Duodenal mucosa (tissue), 2 donors: ENCODE measurements at regions not wholly inside any gene's neighbourhood (a gene's known extent, or its start where the extent isn't known, plus 50 kb on each side); places are given as distances from the start of the nearest gene placed in this dataset.

Experiments
- H3K27ac ChIP-seq: one replicate; pipeline ENCODE4 v1.7.0; 2013; ENCODE audit warnings: low read depth, low read length
- H3K27me3 ChIP-seq, 2 donors: one replicate each; pipeline ENCODE4 v1.7.0; 2013; ENCODE audit warnings: low read length in 2 of 2, control low read depth in 1 of 2; ENCODE audit not compliant: insufficient read depth in 2 of 2, control insufficient read depth in 1 of 2
- H3K36me3 ChIP-seq, 2 donors: one replicate each; pipeline ENCODE4 v1.7.0; 2013; ENCODE audit warnings: low read length in 2 of 2, control low read depth in 1 of 2; ENCODE audit not compliant: insufficient read depth in 2 of 2, control insufficient read depth in 1 of 2
- H3K4me1 ChIP-seq, 2 donors: one replicate each; pipeline ENCODE4 v1.7.0; 2013; ENCODE audit warnings: low read length in 2 of 2, control low read depth in 1 of 2; ENCODE audit not compliant: insufficient read depth in 2 of 2, control insufficient read depth in 1 of 2
- H3K4me3 ChIP-seq, 2 donors: one replicate each; pipeline ENCODE4 v1.7.0; 2013; ENCODE audit warnings: low read length in 2 of 2, low read depth in 1 of 2
- H3K9ac ChIP-seq, 2 donors: one replicate each; pipeline ENCODE4 v1.7.0; 2013; ENCODE audit warnings: low read length in 2 of 2, low read depth in 1 of 2
- H3K9me3 ChIP-seq, 2 donors: one replicate each; pipeline ENCODE4 v1.7.0; 2013; ENCODE audit warnings: low read length in 2 of 2, control low read depth in 1 of 2; ENCODE audit not compliant: control insufficient read depth in 1 of 2

DNA sequence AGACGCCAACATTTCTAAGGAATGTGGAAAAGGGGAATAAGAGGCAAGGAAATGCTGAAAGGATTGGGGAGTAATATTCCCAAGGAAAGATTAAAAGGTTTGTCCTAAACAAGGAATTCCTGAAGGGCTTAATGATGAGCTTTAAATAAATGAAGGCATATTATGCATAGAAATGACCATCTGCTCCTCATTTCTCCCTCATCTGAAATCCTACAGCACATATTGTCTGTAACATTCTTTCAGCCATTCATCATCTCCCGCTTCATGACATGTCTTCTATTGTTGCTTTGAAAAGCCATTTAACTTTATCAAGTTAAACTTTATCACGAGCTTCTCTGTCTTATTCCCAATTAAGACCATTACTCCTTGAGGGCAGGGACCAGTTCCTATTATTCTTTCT, 608.7 kb upstream of the PLXNA2 start:
- H3K4me1 ChIP-seq, result no peaks in the 10 kb centered on the region
- H3K27ac ChIP-seq, result no peak overlapping the region
- H3K36me3 ChIP-seq, result no peaks in the 10 kb centered on the region
- no peak overlapping the region for H3K4me3 ChIP-seq
- no peaks in the 10 kb centered on the region for H3K9me3 ChIP-seq
- H3K27me3 ChIP-seq, result no peaks in the 10 kb centered on the region
- H3K9ac ChIP-seq, result no peak overlapping the region

DNA sequence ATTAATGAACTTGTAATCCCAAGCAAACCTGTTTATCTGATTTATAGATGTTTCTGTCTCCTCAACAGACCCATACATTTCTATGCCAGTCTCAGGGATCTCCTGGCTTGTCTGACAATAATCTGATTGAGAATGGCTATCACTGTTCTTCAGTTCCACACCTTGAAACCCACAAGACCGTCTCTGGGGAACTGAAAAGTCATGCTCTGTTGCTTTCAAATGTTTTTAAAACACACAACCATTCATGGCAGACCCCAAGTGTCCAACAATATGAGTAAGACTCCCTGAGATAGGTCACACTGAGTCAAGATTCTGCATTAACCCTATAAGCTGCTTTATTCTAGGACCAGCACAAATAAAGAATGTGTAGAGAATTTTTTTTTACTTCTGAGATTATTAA, 611.2 kb upstream of the PLXNA2 start:
- no peak overlapping the region for H3K9ac ChIP-seq
- H3K36me3 ChIP-seq, result no peaks in the 10 kb centered on the region
- H3K4me1 ChIP-seq, result no peaks in the 10 kb centered on the region
- no peaks in the 10 kb centered on the region for H3K27me3 ChIP-seq
- H3K9me3 ChIP-seq, result no peaks in the 10 kb centered on the region
- no peak overlapping the region for H3K4me3 ChIP-seq
- H3K27ac ChIP-seq, result no peak overlapping the region

DNA sequence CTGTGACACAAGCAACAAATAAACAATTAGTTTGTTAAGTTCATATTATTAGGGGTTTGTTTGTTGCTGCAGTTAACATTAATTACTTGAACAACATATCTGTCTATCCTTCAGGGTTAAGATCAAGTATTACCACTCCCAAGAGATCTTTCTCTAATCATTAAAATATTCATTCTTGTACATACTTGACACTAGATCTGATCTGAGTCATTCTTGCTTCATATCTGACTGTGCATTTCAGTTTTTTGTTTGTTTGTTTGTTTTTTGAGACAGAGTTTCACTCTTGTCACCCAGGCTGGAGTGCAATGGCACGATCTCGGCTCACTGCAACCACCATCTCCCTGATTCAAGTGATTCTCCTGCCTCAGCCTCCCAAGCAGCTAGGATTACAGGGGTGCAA, 613.3 kb upstream of the PLXNA2 start:
- Histone ChIP-seq H3K4me3 (no peak overlapping the region), H3K27me3 (no peaks in the 10 kb centered on the region), H3K4me1 (no peaks in the 10 kb centered on the region), H3K27ac (no peak overlapping the region), H3K9ac (no peak overlapping the region), H3K9me3 (no peaks in the 10 kb centered on the region), H3K36me3 (no peaks in the 10 kb centered on the region)

DNA sequence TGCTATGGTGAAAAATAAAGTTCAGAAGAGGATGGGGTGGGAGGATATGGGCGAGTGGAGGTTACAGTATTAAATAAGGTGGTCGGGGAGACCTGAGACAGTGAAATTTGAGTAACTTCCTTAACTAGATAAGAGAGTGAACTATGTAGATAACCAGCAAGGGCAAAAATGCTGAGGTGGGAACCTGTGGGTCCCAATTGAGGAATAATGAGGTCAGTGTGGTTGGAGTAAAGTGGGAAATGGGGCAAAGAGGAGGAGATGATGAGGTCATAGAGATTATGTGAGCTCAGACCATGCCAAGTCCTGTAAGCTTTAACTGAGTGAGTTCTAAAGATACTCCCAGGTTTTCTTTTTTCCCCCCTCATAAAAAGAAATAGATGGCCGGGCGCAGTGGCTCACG, 614.6 kb upstream of the PLXNA2 start:
- no peaks in the 10 kb centered on the region for H3K36me3 ChIP-seq
- H3K27me3 ChIP-seq, result no peaks in the 10 kb centered on the region
- no peaks in the 10 kb centered on the region for H3K9me3 ChIP-seq
- no peak overlapping the region for H3K4me3 ChIP-seq
- H3K27ac ChIP-seq, result no peak overlapping the region
- no peak overlapping the region for H3K9ac ChIP-seq
- H3K4me1 ChIP-seq, result no peaks in the 10 kb centered on the region

DNA sequence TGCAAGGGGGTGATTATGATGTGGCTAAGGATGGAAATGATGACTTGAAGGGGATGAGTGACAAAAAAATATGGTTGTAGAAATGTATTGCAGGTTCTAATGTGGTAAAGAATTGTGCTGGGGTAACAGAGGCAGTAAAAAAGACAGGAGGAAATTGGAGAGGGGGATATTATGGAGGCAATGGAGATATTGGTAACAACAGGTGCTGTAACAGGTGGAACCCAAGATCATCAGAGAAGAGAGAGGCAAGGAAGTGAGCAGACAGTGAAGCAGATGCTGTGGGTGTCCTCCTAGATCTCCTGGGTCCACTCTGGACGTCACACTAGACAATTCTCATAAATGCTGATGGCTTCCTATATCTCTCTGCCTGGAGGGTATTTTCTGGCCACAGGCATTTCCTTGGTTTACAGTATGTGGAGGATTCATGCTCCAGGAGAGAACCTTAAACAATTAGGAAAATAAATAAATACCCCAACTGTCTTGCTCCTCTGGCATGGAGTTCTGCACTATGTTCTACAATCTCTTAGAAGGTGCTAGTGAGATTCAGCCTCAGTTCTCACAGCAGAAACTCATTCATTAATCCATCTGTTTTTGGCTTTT, 620.3 kb upstream of the PLXNA2 start:
- H3K4me1 ChIP-seq, result no peaks in the 10 kb centered on the region

DNA sequence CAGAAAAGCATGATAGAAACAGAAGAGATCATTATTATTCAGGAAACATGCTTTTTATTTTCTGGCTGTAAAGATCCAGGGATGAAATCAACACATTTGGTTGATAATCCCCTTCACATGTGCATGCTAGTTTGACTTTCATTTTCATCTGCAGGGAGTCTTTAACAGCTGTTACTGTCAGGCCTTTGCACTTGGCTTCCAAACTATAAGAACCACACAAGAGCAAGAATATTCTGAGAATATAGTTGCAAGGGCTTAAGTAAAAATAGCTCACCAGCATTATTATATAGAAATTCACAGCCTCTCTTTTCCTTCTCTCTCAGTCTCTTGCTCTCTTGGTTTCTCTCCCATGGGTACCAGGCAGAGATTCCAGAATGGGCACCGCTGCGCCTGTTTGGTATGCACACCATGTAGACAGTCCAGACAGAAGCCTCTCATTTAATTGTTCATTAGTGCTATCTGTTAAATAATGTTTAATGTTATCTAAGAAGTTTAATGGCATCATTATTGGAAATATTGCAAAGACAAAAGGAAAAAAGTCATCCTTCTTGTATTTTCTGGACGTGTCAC, 622.3 kb upstream of the PLXNA2 start:
- Histone ChIP-seq H3K27ac (no peak overlapping the region), H3K9me3 (no peaks in the 10 kb centered on the region), H3K4me3 (no peak overlapping the region), H3K36me3 (no peaks in the 10 kb centered on the region), H3K27me3 (no peaks in the 10 kb centered on the region), H3K9ac (no peak overlapping the region), H3K4me1 (no peaks in the 10 kb centered on the region)

More for the DNA sequence above, 620.3 kb upstream of the PLXNA2 start:
- no peaks in the 10 kb centered on the region for H3K27me3 ChIP-seq
- H3K36me3 ChIP-seq, result no peaks in the 10 kb centered on the region
- H3K4me3 ChIP-seq, result no peak overlapping the region
- no peak overlapping the region for H3K27ac ChIP-seq
- no peak overlapping the region for H3K9ac ChIP-seq
- no peaks in the 10 kb centered on the region for H3K9me3 ChIP-seq

DNA sequence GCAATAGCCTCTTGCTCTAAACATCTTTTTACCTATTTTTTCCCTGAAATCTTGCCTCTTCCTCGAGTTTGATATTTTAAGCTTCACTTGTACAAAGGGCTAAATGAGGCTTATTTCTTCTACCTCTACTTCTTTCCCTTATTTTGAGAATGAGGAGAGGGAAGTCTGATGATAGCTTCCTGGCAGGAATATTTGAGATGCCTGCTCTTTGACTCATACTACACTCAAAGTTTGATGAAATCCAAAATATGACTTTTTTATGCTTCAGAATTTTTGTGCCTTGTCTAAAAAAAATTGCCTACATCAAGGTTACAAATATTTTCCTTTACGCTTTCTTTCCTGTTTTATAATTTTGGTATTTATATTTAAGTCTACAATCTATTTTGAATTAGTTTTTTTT, 624.4 kb upstream of the PLXNA2 start:
- Histone ChIP-seq H3K4me1 (no peaks in the 10 kb centered on the region), H3K9ac (no peak overlapping the region), H3K27ac (no peak overlapping the region), H3K36me3 (no peaks in the 10 kb centered on the region), H3K27me3 (no peaks in the 10 kb centered on the region), H3K4me3 (no peak overlapping the region), H3K9me3 (no peaks in the 10 kb centered on the region)

DNA sequence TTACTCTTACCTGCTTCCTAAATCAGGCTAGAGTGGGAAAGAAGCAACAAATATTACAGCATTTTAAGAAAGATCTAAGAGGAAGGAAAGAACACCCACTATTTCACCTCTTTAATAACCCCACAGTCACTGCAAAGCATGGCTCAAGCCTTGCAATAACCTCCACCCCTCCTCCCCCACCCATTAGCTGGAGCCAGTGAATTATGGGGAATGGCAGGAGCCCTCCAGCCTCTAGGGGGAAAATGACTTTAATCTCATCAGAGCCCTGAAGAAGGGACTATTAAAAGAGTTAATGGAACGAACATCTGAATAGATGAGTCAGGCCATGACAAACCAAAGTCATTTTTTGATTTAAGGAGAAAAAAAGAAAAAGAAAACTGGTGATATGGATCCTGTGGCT, 630.7 kb upstream of the PLXNA2 start:
- no peaks in the 10 kb centered on the region for H3K4me1 ChIP-seq
- no peak overlapping the region for H3K4me3 ChIP-seq
- H3K36me3 ChIP-seq, result no peaks in the 10 kb centered on the region
- H3K9ac ChIP-seq, result no peak overlapping the region
- H3K9me3 ChIP-seq, result no peaks in the 10 kb centered on the region
- no peak overlapping the region for H3K27ac ChIP-seq
- no peaks in the 10 kb centered on the region for H3K27me3 ChIP-seq

DNA sequence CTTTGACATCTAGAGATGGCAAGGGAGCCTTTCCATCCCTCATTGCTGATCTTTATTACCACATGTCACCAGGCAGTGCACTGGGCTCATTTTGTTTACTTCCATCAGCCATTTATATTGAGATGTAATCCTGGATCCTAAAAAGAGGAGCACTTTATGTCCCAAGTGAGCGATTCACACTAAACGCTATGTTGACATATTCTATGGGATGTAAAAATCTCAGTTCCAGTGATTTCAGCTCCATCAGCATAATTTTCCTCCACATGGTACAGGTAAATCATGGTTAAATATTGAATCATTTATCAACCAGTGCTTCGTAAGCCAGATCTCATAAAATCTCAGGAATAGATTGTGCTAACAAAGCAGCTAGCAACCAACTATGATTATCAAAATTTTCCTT, 634.8 kb upstream of the PLXNA2 start:
- no peaks in the 10 kb centered on the region for H3K4me1 ChIP-seq
- no peaks in the 10 kb centered on the region for H3K27me3 ChIP-seq
- no peak overlapping the region for H3K4me3 ChIP-seq
- no peaks in the 10 kb centered on the region for H3K9me3 ChIP-seq
- H3K27ac ChIP-seq, result no peak overlapping the region
- H3K36me3 ChIP-seq, result no peaks in the 10 kb centered on the region
- H3K9ac ChIP-seq, result no peak overlapping the region

DNA sequence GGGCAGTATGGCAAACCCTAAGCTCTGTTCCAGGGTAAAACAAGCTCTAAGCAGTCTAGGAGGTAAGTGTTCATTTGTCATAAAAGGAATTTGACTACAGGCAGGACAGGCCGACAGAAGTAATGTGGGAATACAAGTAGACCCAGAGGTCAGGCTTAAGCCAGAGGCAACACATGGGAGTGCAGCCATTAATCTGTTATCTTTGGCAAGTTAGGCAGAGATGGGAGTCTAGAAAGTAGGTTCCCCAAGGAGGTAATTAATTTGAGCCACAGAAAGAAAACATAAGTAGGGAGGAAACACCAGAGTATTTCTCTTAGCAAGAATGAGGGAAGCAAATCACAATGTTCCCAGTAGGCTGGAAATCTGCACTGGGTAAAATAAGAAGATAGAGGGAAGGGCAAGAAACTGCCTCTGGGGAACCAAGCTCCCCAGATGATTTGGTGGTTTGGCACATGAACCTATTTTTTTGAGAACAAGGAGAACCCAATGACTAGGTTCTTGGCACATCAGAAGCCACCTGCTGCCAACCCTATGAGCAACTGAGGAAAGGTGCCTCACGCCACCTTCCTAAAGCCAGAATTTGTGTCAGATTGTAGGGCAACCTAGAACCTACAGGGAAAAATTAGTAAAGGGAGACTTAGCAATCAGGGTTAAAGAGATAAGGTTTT, 636.4 kb upstream of the PLXNA2 start:
- Histone ChIP-seq H3K36me3 (no peaks in the 10 kb centered on the region), H3K4me3 (no peak overlapping the region), H3K27me3 (no peaks in the 10 kb centered on the region), H3K27ac (no peak overlapping the region), H3K9ac (no peak overlapping the region), H3K9me3 (no peaks in the 10 kb centered on the region), H3K4me1 (no peaks in the 10 kb centered on the region)
